MM.1S (cell line): ENCODE measurements at regions not wholly inside any gene's neighbourhood (a gene's known extent, or its start where the extent isn't known, plus 50 kb on each side); places are given as distances from the start of the nearest gene placed in this dataset.

Source experiments
- EZH2 ChIP-seq: fragments of 300-600 bp; sonication (generic); optimal IDR thresholded peaks from 2 replicates; pipeline ENCODE3; 2017; ENCODE audit warnings: low read depth, mild to moderate bottlenecking, antibody characterized with exemption, low read length, mixed read lengths
- TF ChIP-seq, protein P1 (sequence below): fragments of 300-600 bp; sonication (generic); IDR thresholded peaks from 2 replicates; pipeline ENCODE4 v1.5.1; 2016; ENCODE audit warnings: antibody characterized with exemption, low read length, mixed read lengths

DNA sequence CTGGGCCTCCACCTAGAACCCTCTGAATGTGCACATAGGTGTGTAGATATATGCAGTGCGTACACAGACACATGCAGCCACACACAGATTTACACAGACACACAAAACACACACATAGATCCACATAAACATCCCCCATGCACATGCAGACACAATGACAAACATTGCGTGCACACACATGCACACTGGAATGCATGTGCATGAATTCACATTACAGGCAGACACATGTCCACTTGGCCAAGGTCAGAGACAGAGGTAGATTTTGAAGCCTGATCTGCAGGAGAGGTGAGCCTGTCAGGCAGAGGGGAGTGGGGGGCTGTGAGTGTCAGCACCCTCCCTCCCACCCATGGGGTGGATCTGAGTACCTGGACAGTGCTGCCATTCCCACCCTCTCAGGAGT lies 338.5 kb downstream of the PTPRU start:
- TF ChIP-seq, protein P1, sequence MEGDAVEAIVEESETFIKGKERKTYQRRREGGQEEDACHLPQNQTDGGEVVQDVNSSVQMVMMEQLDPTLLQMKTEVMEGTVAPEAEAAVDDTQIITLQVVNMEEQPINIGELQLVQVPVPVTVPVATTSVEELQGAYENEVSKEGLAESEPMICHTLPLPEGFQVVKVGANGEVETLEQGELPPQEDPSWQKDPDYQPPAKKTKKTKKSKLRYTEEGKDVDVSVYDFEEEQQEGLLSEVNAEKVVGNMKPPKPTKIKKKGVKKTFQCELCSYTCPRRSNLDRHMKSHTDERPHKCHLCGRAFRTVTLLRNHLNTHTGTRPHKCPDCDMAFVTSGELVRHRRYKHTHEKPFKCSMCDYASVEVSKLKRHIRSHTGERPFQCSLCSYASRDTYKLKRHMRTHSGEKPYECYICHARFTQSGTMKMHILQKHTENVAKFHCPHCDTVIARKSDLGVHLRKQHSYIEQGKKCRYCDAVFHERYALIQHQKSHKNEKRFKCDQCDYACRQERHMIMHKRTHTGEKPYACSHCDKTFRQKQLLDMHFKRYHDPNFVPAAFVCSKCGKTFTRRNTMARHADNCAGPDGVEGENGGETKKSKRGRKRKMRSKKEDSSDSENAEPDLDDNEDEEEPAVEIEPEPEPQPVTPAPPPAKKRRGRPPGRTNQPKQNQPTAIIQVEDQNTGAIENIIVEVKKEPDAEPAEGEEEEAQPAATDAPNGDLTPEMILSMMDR: no peak
- TF ChIP-seq EZH2: no peak
